ENCODE measurements at regions not wholly inside any gene's neighbourhood (a gene's known extent, or its start where the extent isn't known, plus 50 kb on each side); places are given as distances from the start of the nearest gene placed in this dataset.
A peak's percentile ranks its signal among the peaks of the same experiment; 100 is the strongest.

- no peak for DNase-seq
Measured at GRCh38 chr2:235267251-235267650, 226.6 kb upstream of the AGAP1 start.

- DNase-seq, result no peak
Measured at GRCh38 chr2:235268535-235268934, 225.3 kb upstream of the AGAP1 start.

- DNase-seq, result no peak
Measured at GRCh38 chr2:235270291-235270690, 223.6 kb upstream of the AGAP1 start.

- no peak for DNase-seq
Measured at GRCh38 chr2:235270956-235271355, 222.9 kb upstream of the AGAP1 start.

GRCh38 chr2:235271936-235272335 lies 221.9 kb upstream of the AGAP1 start:
- no peak for DNase-seq

- no peak for DNase-seq
Measured at GRCh38 chr2:235274023-235274422, 219.8 kb upstream of the AGAP1 start.

- no peak for DNase-seq
Measured at GRCh38 chr2:235277485-235277884, 216.4 kb upstream of the AGAP1 start.

GRCh38 chr2:235278771-235279355 lies 215.0 kb upstream of the AGAP1 start:
- DNase-seq, result no peak

- DNase-seq, result no peak
Measured at GRCh38 chr2:235279965-235280364, 213.9 kb upstream of the AGAP1 start.

GRCh38 chr2:235283246-235283645 lies 210.6 kb upstream of the AGAP1 start:
- no peak for DNase-seq

- DNase-seq, result no peak
Measured at GRCh38 chr2:235286622-235287374, 207.0 kb upstream of the AGAP1 start.

GRCh38 chr2:235287375-235287733 lies 206.5 kb upstream of the AGAP1 start:
- DNase-seq, result no peak

- no peak for DNase-seq
Measured at GRCh38 chr2:235291461-235291860, 202.4 kb upstream of the AGAP1 start.

GRCh38 chr2:235293061-235293460 lies 200.8 kb upstream of the AGAP1 start:
- DNase-seq, result peak; percentile 49

GRCh38 chr2:235295831-235296230 lies 198.0 kb upstream of the AGAP1 start:
- DNase-seq, result no peak

- no peak for DNase-seq
Measured at GRCh38 chr2:235300368-235301201, 193.3 kb upstream of the AGAP1 start.

GRCh38 chr2:235301202-235302076 lies 192.4 kb upstream of the AGAP1 start:
- no peak for DNase-seq

- no peak for DNase-seq
Measured at GRCh38 chr2:235302263-235302662, 191.6 kb upstream of the AGAP1 start.

GRCh38 chr2:235303499-235304291 lies 190.1 kb upstream of the AGAP1 start:
- DNase-seq, result no peak

- no peak for DNase-seq
Measured at GRCh38 chr2:235305678-235306077, 188.2 kb upstream of the AGAP1 start.

GRCh38 chr2:235311044-235311443 lies 182.8 kb upstream of the AGAP1 start:
- DNase-seq, result no peak

GRCh38 chr2:235312571-235312970 lies 181.3 kb upstream of the AGAP1 start:
- no peak for DNase-seq
